Body of pancreas (tissue), 4 donors: ENCODE measurements at regions not wholly inside any gene's neighbourhood (a gene's known extent, or its start where the extent isn't known, plus 50 kb on each side); places are given as distances from the start of the nearest gene placed in this dataset.
"Not testable (repeated sequence)": the region's sequence is repeated elsewhere in the genome, so short reads cannot be mapped to it uniquely, and the experiment has no call there.

Experiments
- ATAC-seq: fragments of 150-250 bp; one replicate; pipeline ENCODE4 v1.9.1; 2016
- DNase-seq, 4 donors: peaks; one replicate each; pipeline ENCODE4 v3.0.0-alpha.2; 2019
- H3K27ac ChIP-seq, 4 donors: fragments of 200-600 bp; sonication (generic); 1 replicate in 3 of 4; 2 replicates in 1 of 4; pipeline versions ENCODE4 v1.5.1 to v1.6.1; 2016 to 2019; ENCODE audit warnings: mild to moderate bottlenecking in 1 of 4, mixed read lengths in 1 of 4, moderate library complexity in 1 of 4
- H3K27me3 ChIP-seq, 2 donors: fragments of 200-600 bp; sonication (generic); one replicate each; pipeline ENCODE4 v1.6.0; 2016; ENCODE audit warnings: mild to moderate bottlenecking in 1 of 2
- H3K36me3 ChIP-seq, 2 donors: fragments of 200-600 bp; sonication (generic); replicated peaks in 1 of 2; 2 replicates each; pipeline ENCODE4 v1.5.1; 2016; ENCODE audit warnings: low read depth in 2 of 2; ENCODE audit not compliant: insufficient read depth in 1 of 2
- H3K4me1 ChIP-seq: fragments of 200-600 bp; sonication (generic); one replicate; pipeline ENCODE4 v1.6.0; 2016
- H3K4me3 ChIP-seq, 2 donors: fragments of 200-600 bp; sonication (generic); 1 replicate in 1 of 2; 2 replicates in 1 of 2; pipeline ENCODE4 v1.5.1; 2016 to 2019
- H3K9me3 ChIP-seq, 3 donors: fragments of 200-600 bp; sonication (generic); 1 replicate in 2 of 3; 2 replicates in 1 of 3; pipeline ENCODE4 v1.5.1; 2016
- POLR2A ChIP-seq, 3 donors: fragments of 450-650 bp; IDR thresholded peaks; one replicate each; pipeline ENCODE4 v1.6.1; 2016; ENCODE audit warnings: antibody characterized with exemption in 3 of 3, mild to moderate bottlenecking in 2 of 3
- WGBS, 2 donors: methylation state at CpG; one replicate each; pipeline ENCODE4 v1.1.5; 2017; 5-methylcytosine and 5-hydroxymethylcytosine counted together
- intact Hi-C: fragments of 100-400 bp; cut with DNase I; formaldehyde crosslinking; loops from one replicate; pipeline ENCODE4 v1.15.1; 2023
- TF ChIP-seq, protein P1 (sequence below), 7 experiments: fragments of 450-650 bp in 4 of 7; fragments of 200-600 bp in 3 of 7; sonication (generic) in 3 of 7; IDR thresholded peaks; one replicate each; pipeline ENCODE4 v1.5.1; 2016 to 2019; ENCODE audit warnings: antibody characterized with exemption in 7 of 7

DNA sequence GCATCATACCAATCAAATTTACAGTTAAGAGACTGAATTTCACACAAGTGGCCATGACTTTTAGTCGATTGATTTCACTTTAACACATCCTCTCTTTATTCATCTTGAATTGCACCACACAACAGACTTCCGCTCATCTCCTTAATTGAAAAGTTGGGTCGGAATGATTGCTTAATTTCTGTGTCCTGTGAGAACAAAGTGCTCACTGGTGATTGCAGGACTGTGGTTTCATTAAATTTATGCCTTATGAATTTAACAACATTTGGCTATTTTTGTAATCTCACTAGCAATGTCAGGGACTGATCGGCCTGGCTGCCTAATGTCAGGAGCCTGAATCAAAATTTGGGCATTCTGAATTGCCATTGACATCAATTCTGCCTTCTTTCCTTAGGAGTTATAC, 1447.3 kb upstream of the ACO1 start:
- Histone ChIP-seq H3K36me3 (no peaks in the 10 kb centered on the region), H3K4me3 (no peak overlapping the region), H3K9me3 (no peaks in the 10 kb centered on the region), H3K27ac (no peak overlapping the region), H3K27me3 (no peaks in the 10 kb centered on the region), H3K4me1 (no peaks in the 10 kb centered on the region)
- no peak for DNase-seq
- ATAC-seq: no peak
- no peak for TF ChIP-seq POLR2A (IDR thresholded peaks at IDR 0.05)
- TF ChIP-seq, protein P1, sequence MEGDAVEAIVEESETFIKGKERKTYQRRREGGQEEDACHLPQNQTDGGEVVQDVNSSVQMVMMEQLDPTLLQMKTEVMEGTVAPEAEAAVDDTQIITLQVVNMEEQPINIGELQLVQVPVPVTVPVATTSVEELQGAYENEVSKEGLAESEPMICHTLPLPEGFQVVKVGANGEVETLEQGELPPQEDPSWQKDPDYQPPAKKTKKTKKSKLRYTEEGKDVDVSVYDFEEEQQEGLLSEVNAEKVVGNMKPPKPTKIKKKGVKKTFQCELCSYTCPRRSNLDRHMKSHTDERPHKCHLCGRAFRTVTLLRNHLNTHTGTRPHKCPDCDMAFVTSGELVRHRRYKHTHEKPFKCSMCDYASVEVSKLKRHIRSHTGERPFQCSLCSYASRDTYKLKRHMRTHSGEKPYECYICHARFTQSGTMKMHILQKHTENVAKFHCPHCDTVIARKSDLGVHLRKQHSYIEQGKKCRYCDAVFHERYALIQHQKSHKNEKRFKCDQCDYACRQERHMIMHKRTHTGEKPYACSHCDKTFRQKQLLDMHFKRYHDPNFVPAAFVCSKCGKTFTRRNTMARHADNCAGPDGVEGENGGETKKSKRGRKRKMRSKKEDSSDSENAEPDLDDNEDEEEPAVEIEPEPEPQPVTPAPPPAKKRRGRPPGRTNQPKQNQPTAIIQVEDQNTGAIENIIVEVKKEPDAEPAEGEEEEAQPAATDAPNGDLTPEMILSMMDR (IDR thresholded peaks at IDR 0.05): no peak
- intact Hi-C loops: no loop called here
- 70 to 73% methylated on average over 4 of the region's 4 CpGs for WGBS, 2 donors

DNA sequence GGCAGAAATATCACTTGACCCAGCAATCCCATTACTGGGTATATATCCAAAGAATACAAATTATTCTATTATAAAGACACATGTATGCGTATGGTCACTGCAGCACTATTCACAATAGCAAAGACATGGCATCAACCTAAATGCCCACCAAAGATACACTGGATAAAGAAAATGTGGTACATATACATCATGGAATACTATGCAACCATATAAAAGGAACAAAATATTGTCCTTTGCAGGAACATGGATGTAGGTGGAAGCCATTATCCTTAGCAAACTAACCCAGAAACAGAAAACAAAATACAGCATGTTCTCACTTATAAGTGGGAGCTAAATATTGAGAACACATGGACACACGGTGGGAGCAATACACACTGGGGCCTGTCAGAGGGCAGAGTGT, 1441.6 kb upstream of the ACO1 start:
- H3K4me1 ChIP-seq, H3K27ac ChIP-seq, ATAC-seq, H3K4me3 ChIP-seq, H3K27me3 ChIP-seq, H3K36me3 ChIP-seq, H3K9me3 ChIP-seq, intact Hi-C loops, DNase-seq: not testable (repeated sequence)
- WGBS, 2 donors: 83 to 84% methylated on average over 2 of the region's 2 CpGs

DNA sequence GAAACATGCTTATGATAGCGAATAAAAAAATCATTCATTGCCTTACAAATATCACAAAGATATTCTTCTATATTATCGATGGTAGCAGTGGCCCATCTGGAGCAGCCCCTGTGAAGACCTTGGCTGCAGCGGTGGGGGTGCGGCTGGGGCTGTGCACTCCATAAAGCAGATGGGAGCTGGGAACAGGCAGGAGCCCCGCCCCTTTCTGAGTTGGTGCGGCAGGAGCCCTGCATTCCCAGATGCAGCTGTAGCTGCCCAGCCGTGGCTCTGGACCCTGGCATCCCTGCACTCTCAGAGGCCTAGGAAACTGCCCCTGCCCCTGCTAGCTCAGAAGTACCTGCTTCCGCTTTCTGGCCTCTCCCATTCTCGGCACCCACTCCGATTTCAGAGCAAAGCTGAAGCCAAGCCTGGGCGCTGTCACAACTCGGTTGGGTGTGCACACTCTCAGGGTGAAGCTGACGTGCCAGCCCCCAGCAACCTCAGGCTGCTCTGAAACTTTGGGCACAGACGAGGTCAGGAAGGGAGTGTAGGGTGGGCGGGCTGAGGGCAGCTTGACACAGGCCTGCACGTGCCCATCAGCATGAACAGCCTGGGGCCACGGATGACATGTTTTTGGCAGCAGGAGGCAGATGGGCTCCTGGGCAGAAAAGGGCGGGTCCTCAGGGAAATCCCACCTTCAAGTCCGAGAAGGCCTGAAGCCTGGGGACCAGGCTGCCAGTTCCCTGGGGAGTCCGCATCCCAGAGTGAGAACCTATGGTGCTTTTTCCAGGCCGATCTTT, 1440.8 kb upstream of the ACO1 start:
- no peak overlapping the region for H3K4me3 ChIP-seq
- DNase-seq (no peak), ATAC-seq (no peak)
- H3K9me3 ChIP-seq: no peaks in the 10 kb centered on the region
- intact Hi-C loops: no loop called here
- TF ChIP-seq, protein P1 (IDR thresholded peaks at IDR 0.05): no peak
- no peak for TF ChIP-seq POLR2A (IDR thresholded peaks at IDR 0.05)
- 83 to 86% methylated on average over 17 to 19 of the region's 21 CpGs for WGBS, 2 donors
- no peaks in the 10 kb centered on the region for H3K36me3 ChIP-seq
- H3K4me1 ChIP-seq: no peaks in the 10 kb centered on the region
- no peak overlapping the region for H3K27ac ChIP-seq
- no peaks in the 10 kb centered on the region for H3K27me3 ChIP-seq

DNA sequence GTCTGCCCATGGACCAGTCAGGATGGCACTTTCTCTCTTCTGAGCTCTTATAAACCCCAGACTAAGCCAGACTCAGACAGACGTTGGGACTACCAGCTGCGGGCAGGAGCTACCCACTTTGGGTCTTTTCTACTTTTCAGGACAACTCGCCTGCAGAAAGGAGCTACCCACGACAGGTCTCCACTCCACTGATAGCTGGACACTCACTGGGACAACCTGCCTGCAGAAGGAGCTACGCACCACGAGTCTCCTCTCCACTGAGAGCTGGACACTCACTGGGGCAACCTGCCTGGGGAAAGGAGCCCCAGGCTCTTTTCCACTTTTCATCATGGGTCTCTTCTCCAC, 1440.2 kb upstream of the ACO1 start:
- no peak for DNase-seq
- TF ChIP-seq, protein P1 (IDR thresholded peaks at IDR 0.05): no peak
- TF ChIP-seq POLR2A (IDR thresholded peaks at IDR 0.05): no peak
- H3K9me3 ChIP-seq: no peaks in the 10 kb centered on the region
- H3K27ac ChIP-seq: no peak overlapping the region
- 81 to 83% methylated on average over 6 of the region's 6 CpGs for WGBS, 2 donors
- no peaks in the 10 kb centered on the region for H3K4me1 ChIP-seq
- no peaks in the 10 kb centered on the region for H3K27me3 ChIP-seq
- intact Hi-C loops: no loop called here
- no peak overlapping the region for H3K4me3 ChIP-seq
- H3K36me3 ChIP-seq: no peaks in the 10 kb centered on the region
- ATAC-seq: no peak

DNA sequence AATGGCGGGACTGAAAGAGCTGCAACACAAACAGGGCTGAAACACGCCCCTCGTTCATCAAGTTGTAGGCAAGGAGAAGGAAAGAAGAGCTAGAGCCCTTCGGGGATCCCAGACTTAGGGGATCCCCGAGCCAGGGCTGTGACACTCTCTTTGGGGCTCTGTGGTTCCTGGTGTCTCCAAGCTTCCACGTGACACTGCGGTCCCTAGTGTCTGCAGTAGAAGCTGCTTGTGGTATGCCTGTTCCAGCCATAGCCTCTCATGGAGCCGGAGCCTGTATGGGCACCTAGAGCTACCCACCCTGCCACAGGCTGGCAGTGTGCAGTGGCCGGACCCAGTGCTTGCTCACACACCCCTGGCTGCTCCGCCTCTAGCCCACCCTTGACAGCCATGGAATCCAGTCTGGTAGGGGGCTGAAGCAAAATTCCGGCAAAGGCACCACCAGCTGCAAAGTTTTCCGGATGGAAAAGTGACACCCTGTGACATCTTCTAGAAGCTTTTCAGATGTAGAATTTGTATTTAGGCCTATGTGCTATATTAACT, 1439.6 kb upstream of the ACO1 start:
- Histone ChIP-seq H3K27me3 (no peaks in the 10 kb centered on the region), H3K36me3 (no peaks in the 10 kb centered on the region), H3K4me3 (no peak overlapping the region), H3K9me3 (no peaks in the 10 kb centered on the region), H3K27ac (no peak overlapping the region), H3K4me1 (no peaks in the 10 kb centered on the region)
- DNase-seq: no peak
- ATAC-seq: no peak
- TF ChIP-seq, protein P1 (IDR thresholded peaks at IDR 0.05): no peak
- no peak for TF ChIP-seq POLR2A (IDR thresholded peaks at IDR 0.05)
- intact Hi-C loops: no loop called here
- 81 to 86% methylated on average over 11 to 12 of the region's 12 CpGs for WGBS, 2 donors
